ENCODE measurements at regions not wholly inside any gene's neighbourhood (a gene's known extent, or its start where the extent isn't known, plus 50 kb on each side); places are given as distances from the start of the nearest gene placed in this dataset.

DNA sequence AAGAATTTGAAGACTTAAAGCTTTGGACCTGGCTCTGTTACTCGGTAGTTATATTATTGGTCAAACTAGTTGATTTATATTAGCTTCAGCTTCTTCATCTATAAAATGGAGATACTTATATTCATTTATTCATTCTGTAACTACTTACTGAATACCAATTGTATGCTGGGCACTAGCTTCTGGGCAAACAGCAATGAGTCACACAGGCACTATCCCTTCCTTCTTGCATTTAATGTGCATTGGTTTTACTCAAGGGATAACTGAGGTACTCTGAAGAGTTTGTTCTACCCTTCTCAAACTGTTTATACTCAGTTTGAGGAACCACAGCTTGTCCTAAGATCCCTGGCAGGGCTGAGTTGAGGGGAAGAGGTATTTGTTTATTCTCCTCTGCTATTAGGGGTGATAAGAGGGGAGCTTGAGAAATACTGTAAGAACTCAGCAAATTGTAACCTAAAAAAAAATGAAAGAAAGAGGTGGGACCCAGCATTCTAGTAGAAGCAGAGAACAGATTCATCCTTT is 825.4 kb upstream of the AMELY start:
- TF ChIP-seq POLR2A (IDR thresholded peaks at IDR 0.05; ENCODE audit: low read length) (no peak), GATA1 (IDR thresholded peaks at IDR 0.05; ENCODE audit: low read depth, low read length) (no peak)

All from erythroblast (primary cell).